GM12878 (cell line): ENCODE measurements at regions not wholly inside any gene's neighbourhood (a gene's known extent, or its start where the extent isn't known, plus 50 kb on each side); places are given as distances from the start of the nearest gene placed in this dataset.
"Not testable (repeated sequence)": the region's sequence is repeated elsewhere in the genome, so short reads cannot be mapped to it uniquely, and the experiment has no call there.

ENCODE experiments used
- ATF2 ChIP-seq: IDR thresholded peaks from 2 replicates; pipeline ENCODE4 v1.6.1; 2012; ENCODE audit warnings: low read length, inconsistent platforms
- CREM ChIP-seq: IDR thresholded peaks from 2 replicates; pipeline ENCODE4 v1.6.1; 2014; ENCODE audit warnings: antibody characterized with exemption, low read depth
- CTCF ChIP-seq, 3 experiments: IDR thresholded peaks in 2 of 3; conservative IDR thresholded peaks in 1 of 3; 2 replicates each; pipeline ENCODE4 v1.5.1; 2011; ENCODE audit warnings: low read depth in 3 of 3, low read length in 3 of 3, mild to moderate bottlenecking in 3 of 3, control low read depth in 2 of 3, moderate library complexity in 2 of 3, inconsistent platforms in 1 of 3, mixed read lengths in 1 of 3; ENCODE audit not compliant: control insufficient read depth in 2 of 3, insufficient read depth in 1 of 3; ENCODE audit errors: extremely low read depth in 1 of 3
- HDAC6 ChIP-seq: fragments of 200-600 bp; sonication (generic); IDR thresholded peaks from one replicate; pipeline ENCODE4 v1.8.0; 2017; ENCODE audit warnings: antibody characterized with exemption; ENCODE audit not compliant: unreplicated experiment
- MAX ChIP-seq: IDR thresholded peaks from 2 replicates; pipeline ENCODE4 v1.6.1; 2012; ENCODE audit warnings: low read depth, low read length, improper control_type of control experiment
- RCOR1 ChIP-seq: conservative IDR thresholded peaks from 2 replicates; pipeline ENCODE4 v1.6.1; 2012; ENCODE audit warnings: low read depth, low read length, improper control_type of control experiment
- SMAD1 ChIP-seq: fragments of 450-650 bp; IDR thresholded peaks from 2 replicates; pipeline ENCODE4 v1.6.1; 2018; ENCODE audit warnings: mild to moderate bottlenecking, low read depth; ENCODE audit not compliant: partially characterized antibody
- ZNF274 ChIP-seq: IDR thresholded peaks from one replicate; pipeline ENCODE4 v1.8.0; 2011; ENCODE audit not compliant: insufficient read length, insufficient read depth

GRCh38 chr17:70453075-70453474, 283.7 kb downstream of the KCNJ2 start:
- TF ChIP-seq CREM; ZNF274; SMAD1; CTCF (IDR thresholded peaks at IDR 0.05 in 2 of 3, conservative IDR thresholded peaks at IDR 0.05 in 1 of 3; ENCODE audit: control insufficient read depth in 2 of 3, extremely low read depth in 1 of 3, insufficient read depth in 1 of 3, low read depth in 3 of 3, low read length in 3 of 3); RCOR1; ATF2; HDAC6; MAX: not testable (repeated sequence)
